LNCAP (cell line): ENCODE measurements at regions not wholly inside any gene's neighbourhood (a gene's known extent, or its start where the extent isn't known, plus 50 kb on each side); places are given as distances from the start of the nearest gene placed in this dataset.

Experiments used
- CTCF ChIP-seq: fragments of 450-650 bp; IDR thresholded peaks from 2 replicates; pipeline ENCODE4 v1.5.1; 2017; ENCODE audit warnings: mild to moderate bottlenecking

- no peak for TF ChIP-seq CTCF
Observed at GRCh38 chr15:62440362-62441105, 275.4 kb upstream of the C2CD4B start.

GRCh38 chr15:62444104-62445022 lies 279.3 kb upstream of the C2CD4B start:
- TF ChIP-seq CTCF: no peak

GRCh38 chr15:62445244-62445643 lies 280.2 kb upstream of the C2CD4B start:
- no peak for TF ChIP-seq CTCF

- no peak for TF ChIP-seq CTCF
Observed at GRCh38 chr15:62446984-62447383, 281.9 kb upstream of the C2CD4B start.

GRCh38 chr15:62447742-62448141 lies 282.7 kb upstream of the C2CD4B start:
- no peak for TF ChIP-seq CTCF

- no peak for TF ChIP-seq CTCF
Observed at GRCh38 chr15:62449638-62450037, 284.6 kb upstream of the C2CD4B start.

GRCh38 chr15:62450061-62450460 lies 285.0 kb upstream of the C2CD4B start:
- no peak for TF ChIP-seq CTCF
